Suprapubic skin (tissue), 4 donors: ENCODE measurements at regions not wholly inside any gene's neighbourhood (a gene's known extent, or its start where the extent isn't known, plus 50 kb on each side); places are given as distances from the start of the nearest gene placed in this dataset.
"Not testable (repeated sequence)": the region's sequence is repeated elsewhere in the genome, so short reads cannot be mapped to it uniquely, and the experiment has no call there.

Experiments
- DNase-seq, 2 donors: peaks; one replicate each; pipeline ENCODE4 v3.0.0-alpha.2; 2019; ENCODE audit warnings: low spot score in 2 of 2
- H3K27ac ChIP-seq: fragments of 200-600 bp; sonication (generic); one replicate; pipeline ENCODE4 v1.5.1; 2019
- H3K27me3 ChIP-seq: fragments of 200-600 bp; sonication (generic); one replicate; pipeline ENCODE4 v1.5.1; 2019
- H3K36me3 ChIP-seq: fragments of 200-600 bp; sonication (generic); one replicate; pipeline ENCODE4 v1.5.1; 2019
- H3K4me1 ChIP-seq: fragments of 200-600 bp; sonication (generic); one replicate; pipeline ENCODE4 v1.5.1; 2019
- H3K4me3 ChIP-seq: fragments of 200-600 bp; sonication (generic); one replicate; pipeline ENCODE4 v1.5.1; 2019; ENCODE audit warnings: mild to moderate bottlenecking
- H3K9me3 ChIP-seq: fragments of 200-600 bp; sonication (generic); one replicate; pipeline ENCODE4 v1.5.1; 2019
- EP300 ChIP-seq: sonication (generic); formaldehyde crosslinking; IDR thresholded peaks from one replicate; pipeline ENCODE4 v1.6.1; 2017; ENCODE audit warnings: antibody characterized with exemption
- POLR2A ChIP-seq, 2 donors: fragments of 450-650 bp; IDR thresholded peaks; one replicate each; pipeline ENCODE4 v1.6.1; 2017; ENCODE audit warnings: antibody characterized with exemption in 2 of 2, mild to moderate bottlenecking in 2 of 2, moderate library complexity in 2 of 2
- POLR2AphosphoS5 ChIP-seq, 3 donors: sonication (generic); formaldehyde crosslinking; IDR thresholded peaks; one replicate each; pipeline ENCODE4 v1.6.1; 2017; ENCODE audit warnings: antibody characterized with exemption in 3 of 3
- WGBS: methylation state at CpG from one replicate; pipeline ENCODE4 v1.1.5; 2018; 5-methylcytosine and 5-hydroxymethylcytosine counted together
- TF ChIP-seq, protein P1 (sequence below), 2 donors: fragments of 200-600 bp in 1 of 2; fragments of 450-650 bp in 1 of 2; sonication (generic) in 1 of 2; IDR thresholded peaks; one replicate each; pipeline ENCODE4 v1.5.1; 2016 to 2019; ENCODE audit warnings: antibody characterized with exemption in 2 of 2, mild to moderate bottlenecking in 1 of 2, moderate library complexity in 1 of 2

DNA sequence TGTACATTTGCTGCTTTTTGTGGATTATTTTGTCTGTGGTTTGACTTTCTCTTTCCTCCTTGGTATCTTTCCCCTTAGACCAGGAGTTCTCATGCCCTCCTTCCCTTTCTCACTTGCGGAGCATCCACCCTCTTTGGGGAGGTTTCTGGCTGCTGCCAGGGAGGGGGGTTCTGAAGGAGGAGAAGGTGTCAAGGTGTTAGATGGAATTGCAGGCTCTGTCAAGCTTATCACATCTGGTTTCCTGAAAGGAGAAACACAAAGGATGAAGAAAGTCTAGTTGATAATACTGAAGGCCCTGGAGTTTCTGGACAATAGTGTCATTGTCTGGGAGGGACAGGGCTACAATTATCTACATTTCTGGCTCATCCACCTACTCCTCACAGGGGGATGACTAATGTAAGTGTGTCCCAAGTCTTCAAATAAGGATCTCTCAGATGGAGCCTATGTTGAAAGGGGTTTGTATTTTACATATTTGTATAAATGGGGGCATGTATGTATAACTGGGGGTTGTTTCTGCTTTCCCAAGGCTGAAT, 217.3 kb upstream of the CCDC196 start:
- WGBS: 100% methylated on average over 1 of the region's 1 CpG
- TF ChIP-seq EP300 (no peak), POLR2A (IDR thresholded peaks at IDR 0.05) (no peak), POLR2AphosphoS5 (IDR thresholded peaks at IDR 0.05) (no peak)
- TF ChIP-seq, protein P1, sequence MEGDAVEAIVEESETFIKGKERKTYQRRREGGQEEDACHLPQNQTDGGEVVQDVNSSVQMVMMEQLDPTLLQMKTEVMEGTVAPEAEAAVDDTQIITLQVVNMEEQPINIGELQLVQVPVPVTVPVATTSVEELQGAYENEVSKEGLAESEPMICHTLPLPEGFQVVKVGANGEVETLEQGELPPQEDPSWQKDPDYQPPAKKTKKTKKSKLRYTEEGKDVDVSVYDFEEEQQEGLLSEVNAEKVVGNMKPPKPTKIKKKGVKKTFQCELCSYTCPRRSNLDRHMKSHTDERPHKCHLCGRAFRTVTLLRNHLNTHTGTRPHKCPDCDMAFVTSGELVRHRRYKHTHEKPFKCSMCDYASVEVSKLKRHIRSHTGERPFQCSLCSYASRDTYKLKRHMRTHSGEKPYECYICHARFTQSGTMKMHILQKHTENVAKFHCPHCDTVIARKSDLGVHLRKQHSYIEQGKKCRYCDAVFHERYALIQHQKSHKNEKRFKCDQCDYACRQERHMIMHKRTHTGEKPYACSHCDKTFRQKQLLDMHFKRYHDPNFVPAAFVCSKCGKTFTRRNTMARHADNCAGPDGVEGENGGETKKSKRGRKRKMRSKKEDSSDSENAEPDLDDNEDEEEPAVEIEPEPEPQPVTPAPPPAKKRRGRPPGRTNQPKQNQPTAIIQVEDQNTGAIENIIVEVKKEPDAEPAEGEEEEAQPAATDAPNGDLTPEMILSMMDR (IDR thresholded peaks at IDR 0.05): no peak

DNA sequence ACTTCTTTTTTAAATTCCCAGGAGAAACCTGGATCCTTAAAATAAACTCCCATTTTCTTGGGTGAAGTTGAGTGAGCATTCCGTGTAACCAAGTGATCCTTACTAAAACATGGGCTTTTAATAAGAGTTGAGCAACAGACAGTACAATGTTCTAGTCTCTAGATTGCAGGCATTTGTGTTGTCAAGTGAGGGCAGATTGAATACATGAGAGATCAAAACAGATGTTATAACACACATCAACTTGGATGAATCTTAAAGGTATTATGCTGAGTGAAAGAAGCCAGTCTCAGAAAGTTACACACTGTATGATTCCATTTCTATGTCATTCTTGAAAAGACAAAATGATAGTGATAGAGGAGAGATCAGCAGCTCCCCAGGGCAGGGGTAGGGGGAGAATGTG, 213.9 kb upstream of the CCDC196 start:
- H3K36me3 ChIP-seq: no peaks in the 10 kb centered on the region
- TF ChIP-seq, protein P1 (IDR thresholded peaks at IDR 0.05): no peak
- TF ChIP-seq POLR2A (IDR thresholded peaks at IDR 0.05): no peak
- TF ChIP-seq EP300: no peak
- TF ChIP-seq POLR2AphosphoS5 (IDR thresholded peaks at IDR 0.05): no peak
- H3K4me1 ChIP-seq: no peaks in the 10 kb centered on the region
- H3K9me3 ChIP-seq: no peaks in the 10 kb centered on the region
- DNase-seq: no peak
- H3K27me3 ChIP-seq: no peaks in the 10 kb centered on the region
- WGBS: 87% methylated on average over 1 of the region's 1 CpG
- no peak overlapping the region for H3K27ac ChIP-seq
- H3K4me3 ChIP-seq: no peak overlapping the region

More for the DNA sequence above, 217.3 kb upstream of the CCDC196 start:
- Histone ChIP-seq H3K9me3 (no peaks in the 10 kb centered on the region), H3K4me3 (no peak overlapping the region), H3K27ac (no peak overlapping the region), H3K4me1 (no peaks in the 10 kb centered on the region), H3K27me3 (no peaks in the 10 kb centered on the region), H3K36me3 (no peaks in the 10 kb centered on the region)
- no peak for DNase-seq

DNA sequence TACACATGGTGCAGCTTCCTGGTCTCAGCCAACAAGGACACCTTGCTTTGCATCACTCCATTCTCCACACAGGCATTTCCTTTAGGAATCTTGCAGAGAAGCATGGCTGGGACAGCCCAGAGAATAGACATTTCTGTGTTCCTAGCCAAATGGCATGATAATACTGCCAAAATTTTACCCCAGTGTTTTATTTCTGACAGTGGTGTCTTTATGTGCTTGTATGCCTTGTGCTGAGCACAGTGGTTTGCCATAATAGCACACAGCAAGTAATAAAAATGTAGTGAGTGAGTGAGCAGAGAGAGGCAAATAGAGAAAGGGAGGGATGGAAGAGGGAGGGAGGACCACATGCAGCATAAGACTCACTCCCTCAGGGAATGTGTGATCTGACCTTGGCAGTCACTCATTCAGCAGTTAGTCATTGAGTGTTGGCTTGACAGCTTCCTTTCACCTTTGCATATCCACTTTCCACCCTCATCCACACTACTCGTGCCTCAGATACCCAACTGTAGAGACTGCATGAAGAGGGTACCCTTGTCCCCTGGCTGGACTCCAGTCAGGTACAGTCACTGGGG, 212.8 kb upstream of the CCDC196 start:
- no peaks in the 10 kb centered on the region for H3K36me3 ChIP-seq
- WGBS: 0% methylated on average over 1 of the region's 1 CpG
- no peak overlapping the region for H3K27ac ChIP-seq
- H3K9me3 ChIP-seq: no peaks in the 10 kb centered on the region
- H3K4me1 ChIP-seq: no peaks in the 10 kb centered on the region
- H3K4me3 ChIP-seq: no peak overlapping the region
- no peaks in the 10 kb centered on the region for H3K27me3 ChIP-seq
- DNase-seq: no peak
- TF ChIP-seq POLR2A (IDR thresholded peaks at IDR 0.05) (no peak), EP300 (no peak), POLR2AphosphoS5 (IDR thresholded peaks at IDR 0.05) (no peak)
- TF ChIP-seq, protein P1 (IDR thresholded peaks at IDR 0.05): no peak

DNA sequence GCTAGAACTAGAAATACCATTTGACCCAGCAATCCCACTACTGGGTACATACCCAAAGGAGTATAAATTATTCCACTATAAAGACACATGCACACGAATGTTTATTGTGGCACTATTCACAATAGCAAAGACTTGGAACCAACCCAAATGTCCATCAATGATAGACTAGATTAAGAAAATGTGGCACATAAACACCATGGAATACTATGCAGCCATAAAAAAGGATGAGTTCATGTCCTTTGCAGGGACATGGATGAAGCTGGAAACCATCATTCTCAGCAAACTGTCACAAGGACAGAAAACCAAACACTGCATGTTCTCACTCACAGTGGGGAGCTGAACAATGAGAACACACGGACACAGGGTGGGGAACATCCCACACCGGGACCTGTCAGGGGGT, 207.8 kb upstream of the CCDC196 start:
- not testable (repeated sequence) for H3K27me3 ChIP-seq, H3K4me3 ChIP-seq, H3K36me3 ChIP-seq, H3K9me3 ChIP-seq, H3K27ac ChIP-seq, DNase-seq, H3K4me1 ChIP-seq
- 91% methylated on average over 3 of the region's 3 CpGs for WGBS

GRCh38 chr14:66281036-66281776, 205.0 kb upstream of the CCDC196 start:
- Histone ChIP-seq H3K27ac (no peak overlapping the region), H3K4me3 (no peak overlapping the region), H3K9me3 (no peaks in the 10 kb centered on the region), H3K4me1 (no peaks in the 10 kb centered on the region), H3K27me3 (no peaks in the 10 kb centered on the region), H3K36me3 (no peaks in the 10 kb centered on the region)
- WGBS: 58% methylated on average over 9 of the region's 9 CpGs
- no peak for DNase-seq
- TF ChIP-seq POLR2AphosphoS5 (IDR thresholded peaks at IDR 0.05) (no peak), EP300 (no peak), POLR2A (IDR thresholded peaks at IDR 0.05) (no peak)
- TF ChIP-seq, protein P1 (IDR thresholded peaks at IDR 0.05): no peak
